NCI-H2196 treated with DMSO at 0.1 percent for 48 hours (cell line): ENCODE measurements at regions not wholly inside any gene's neighbourhood (a gene's known extent, or its start where the extent isn't known, plus 50 kb on each side); places are given as distances from the start of the nearest gene placed in this dataset.

Source experiments
- DNase-seq: peaks from one replicate; lab custom pipeline; 2025; ENCODE audit not compliant: unreplicated experiment; lab: John Stamatoyannopoulos, UW

DNA sequence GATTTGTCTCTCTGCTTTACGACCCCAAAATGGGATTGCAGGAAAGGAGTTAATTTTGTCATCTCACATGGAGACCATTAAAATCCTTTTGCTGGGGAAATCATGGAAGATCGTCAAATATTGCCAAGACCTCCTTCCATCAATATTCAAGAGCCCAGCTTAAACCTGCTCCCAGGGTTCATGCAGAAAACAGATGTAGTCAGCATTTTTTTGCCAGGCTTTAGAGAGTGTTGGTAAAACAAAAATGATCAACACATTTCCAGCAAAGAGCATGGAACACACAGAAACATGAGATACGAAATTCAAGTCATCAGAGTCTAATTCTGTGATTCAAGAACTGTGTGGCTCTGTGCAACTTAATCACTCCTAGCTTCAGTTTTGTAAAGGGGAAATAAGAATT, 118.0 kb upstream of the ATP10A start:
- no peak for DNase-seq

DNA sequence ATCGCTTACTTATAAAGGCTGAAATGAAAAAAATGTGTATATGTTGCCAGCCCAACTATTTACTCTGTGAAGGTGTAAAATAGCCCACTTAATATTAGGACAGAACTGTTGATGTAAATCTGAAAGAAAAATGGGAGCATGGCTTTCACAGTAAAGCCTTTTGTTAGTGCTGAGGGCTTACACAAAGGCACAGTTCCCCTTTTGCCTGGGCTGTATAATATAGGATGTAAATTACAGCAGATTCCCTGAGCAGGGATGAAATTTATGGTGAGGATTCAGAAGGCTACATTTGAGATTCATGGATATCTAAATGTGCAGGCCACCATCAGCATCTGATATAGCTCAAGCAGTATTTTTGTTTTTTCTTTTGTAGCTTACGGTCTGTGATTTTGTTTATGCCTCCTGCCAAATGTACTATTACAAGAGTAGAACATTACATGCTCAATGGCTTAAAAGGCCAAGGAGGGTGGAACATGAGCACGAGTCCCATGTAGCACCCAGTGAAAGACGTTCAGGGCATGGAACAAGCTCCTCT, 109.1 kb upstream of the ATP10A start:
- no peak for DNase-seq

DNA sequence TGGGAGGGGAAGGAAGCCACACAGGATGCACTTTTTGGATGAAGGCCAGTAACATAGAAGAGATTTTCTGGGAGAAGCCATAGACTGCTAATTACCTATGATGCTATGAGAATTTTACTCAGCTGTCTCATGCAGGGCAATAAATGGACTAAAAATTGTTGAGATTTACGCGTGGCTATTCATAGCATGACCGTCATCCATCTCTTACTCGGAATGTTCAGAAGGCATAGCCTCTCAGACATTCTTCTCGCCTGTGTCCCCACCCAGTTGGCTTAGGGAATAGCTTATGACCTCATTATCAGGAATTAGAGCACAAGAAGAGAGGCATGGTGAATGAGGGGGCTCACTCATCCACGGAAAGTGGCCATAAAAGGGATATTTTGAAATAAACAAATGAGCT, 107.9 kb upstream of the ATP10A start:
- no peak for DNase-seq

DNA sequence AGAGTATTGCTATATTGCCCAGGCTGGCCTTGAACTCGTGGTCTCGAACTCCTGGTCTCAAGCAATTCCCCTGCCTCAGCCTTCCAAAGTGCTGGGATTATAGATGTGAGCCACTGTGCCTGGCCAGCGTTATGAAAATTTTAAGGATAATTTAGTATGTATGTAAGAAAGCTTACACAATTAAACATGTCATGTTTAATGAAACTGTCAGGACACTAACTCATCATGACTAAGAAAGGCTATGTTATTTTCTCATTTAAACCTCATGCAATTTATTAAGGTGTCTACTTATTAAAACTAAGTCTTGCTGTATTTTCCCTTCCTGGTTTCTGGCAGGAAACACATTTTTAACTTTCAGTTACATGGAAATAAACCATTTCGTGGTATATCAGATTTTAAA, 106.8 kb upstream of the ATP10A start:
- DNase-seq, result no peak

DNA sequence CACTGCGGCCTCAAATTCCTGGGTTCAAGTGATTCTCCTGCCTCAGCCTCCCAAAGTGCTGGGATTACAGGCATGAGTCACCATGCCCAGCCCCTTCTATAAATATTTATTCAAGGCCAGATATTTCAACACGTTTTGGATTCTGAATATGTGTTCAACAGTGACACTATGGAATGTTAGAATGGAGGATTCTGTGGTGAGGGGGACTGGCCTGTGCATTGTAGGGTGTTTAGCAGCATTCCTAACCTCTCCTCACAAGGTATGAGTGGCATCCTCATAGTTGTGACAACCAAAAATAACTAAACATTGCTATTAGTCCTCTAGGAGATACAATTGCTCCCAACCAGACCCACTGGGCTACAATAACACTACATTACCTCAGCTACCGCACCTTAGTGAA, 104.0 kb upstream of the ATP10A start:
- DNase-seq, result no peak

DNA sequence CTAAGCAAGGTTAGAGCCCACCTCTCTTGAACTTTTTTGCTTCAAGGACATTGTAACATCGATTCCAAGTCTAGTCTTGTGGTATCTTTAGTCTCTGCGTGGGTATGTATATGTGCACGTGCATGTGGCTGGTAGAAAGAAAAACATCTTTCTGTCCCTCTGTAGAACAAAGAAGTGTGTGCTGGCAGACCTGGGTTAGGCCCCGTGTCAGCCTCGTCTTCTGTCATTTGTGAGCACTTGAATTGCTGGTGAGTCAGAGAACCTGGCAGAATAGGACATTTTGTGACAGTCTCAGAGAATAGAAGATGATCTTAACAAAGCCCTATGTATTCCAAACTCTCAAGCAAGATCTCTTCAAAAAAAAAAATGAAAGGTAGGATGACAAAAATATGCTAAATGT, 102.2 kb upstream of the ATP10A start:
- no peak for DNase-seq

DNA sequence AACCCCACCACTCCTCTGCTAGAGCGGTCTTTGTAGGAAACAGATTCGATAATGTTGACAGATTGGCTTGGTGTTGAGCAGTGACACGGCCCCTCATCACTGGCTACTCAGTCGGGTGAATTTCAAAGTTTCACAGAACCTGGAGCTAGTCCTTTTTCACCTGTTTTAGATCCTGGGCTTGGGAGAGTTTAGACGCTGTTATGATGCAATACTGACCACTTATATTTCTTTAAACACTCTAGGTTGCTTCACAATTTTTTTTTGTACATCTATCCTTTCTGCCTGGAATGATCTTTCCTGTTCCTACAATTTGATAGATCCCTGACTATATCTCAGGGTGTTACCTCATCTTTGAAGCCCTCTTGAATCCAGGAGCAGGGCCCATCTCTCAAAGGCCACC, 97.1 kb upstream of the ATP10A start:
- DNase-seq, result no peak

DNA sequence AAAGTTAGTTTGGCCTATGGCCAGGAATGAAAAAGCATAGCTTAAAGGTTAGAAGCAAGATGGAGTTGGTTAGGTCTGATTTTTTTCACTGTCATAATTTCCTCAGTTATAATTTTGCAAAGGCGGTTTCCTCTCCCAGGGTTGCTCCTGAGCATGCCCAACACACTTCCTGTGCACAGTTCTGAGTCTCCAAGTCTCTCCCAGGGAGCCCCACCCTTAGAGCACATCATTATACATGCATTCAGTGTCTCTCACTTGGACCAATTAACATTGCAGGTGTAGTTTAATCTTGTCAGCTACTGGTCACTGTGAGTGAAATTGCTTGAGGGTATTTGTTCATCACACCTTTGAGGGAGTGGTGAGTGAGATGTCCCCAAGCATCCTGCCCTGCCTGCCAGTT, 96.0 kb upstream of the ATP10A start:
- no peak for DNase-seq

DNA sequence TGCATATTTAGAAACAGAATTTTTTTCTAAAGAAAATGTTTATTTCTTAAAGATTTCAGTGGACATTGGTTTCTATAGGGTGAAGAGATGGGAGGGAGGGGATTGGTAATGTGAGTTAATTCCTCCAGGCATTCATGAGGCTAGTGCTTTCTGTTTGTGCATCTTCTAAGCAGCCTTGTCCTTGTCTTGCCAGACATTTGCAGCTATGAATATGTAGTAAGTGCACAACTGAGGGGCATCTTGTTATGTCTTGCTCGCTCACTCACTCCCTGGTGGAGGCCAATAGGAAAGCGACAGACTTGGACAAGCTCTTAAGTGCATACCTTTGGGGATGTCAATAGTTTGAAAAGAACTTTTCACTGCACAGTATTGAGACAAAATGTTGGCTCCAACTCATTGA, 92.5 kb upstream of the ATP10A start:
- DNase-seq, result no peak

DNA sequence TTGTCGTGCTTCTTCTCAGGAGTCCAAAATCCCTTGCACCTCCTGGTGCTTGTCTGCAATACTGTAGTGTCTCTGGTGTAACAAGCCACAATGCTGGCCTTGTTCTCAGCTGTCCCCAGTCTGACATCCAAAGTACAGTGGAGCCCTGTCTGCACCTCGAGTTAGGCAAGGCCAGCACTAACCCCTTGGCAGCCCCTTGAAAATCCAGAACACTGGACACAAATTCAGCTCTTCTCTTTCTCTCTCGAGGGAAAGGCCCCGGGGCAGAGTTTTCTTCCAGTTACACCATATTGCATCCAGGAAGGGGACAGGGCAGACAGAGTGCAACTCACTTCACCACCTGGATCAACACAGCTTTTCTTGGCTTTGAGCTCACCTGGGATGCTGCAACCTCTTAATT, 91.3 kb upstream of the ATP10A start:
- no peak for DNase-seq

DNA sequence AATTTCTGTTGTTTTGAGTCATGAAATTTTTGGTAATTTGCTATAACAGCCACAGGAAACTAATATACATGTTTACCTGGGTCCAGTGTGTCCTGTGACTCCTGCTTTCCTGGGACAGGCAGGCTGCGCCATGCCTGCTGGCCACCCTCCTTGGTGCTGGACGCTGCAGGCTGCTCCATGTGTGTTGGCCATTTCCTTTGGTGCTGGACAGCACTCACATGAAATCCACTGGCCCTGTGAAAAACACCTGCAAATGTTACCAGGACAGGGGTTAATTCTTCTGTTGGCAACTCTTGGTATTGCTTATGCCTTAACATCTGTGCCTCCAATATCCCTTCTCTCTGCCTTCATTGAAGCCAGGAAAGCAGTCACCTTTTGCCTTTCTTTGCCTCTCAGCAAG, 86.9 kb upstream of the ATP10A start:
- DNase-seq, result no peak

DNA sequence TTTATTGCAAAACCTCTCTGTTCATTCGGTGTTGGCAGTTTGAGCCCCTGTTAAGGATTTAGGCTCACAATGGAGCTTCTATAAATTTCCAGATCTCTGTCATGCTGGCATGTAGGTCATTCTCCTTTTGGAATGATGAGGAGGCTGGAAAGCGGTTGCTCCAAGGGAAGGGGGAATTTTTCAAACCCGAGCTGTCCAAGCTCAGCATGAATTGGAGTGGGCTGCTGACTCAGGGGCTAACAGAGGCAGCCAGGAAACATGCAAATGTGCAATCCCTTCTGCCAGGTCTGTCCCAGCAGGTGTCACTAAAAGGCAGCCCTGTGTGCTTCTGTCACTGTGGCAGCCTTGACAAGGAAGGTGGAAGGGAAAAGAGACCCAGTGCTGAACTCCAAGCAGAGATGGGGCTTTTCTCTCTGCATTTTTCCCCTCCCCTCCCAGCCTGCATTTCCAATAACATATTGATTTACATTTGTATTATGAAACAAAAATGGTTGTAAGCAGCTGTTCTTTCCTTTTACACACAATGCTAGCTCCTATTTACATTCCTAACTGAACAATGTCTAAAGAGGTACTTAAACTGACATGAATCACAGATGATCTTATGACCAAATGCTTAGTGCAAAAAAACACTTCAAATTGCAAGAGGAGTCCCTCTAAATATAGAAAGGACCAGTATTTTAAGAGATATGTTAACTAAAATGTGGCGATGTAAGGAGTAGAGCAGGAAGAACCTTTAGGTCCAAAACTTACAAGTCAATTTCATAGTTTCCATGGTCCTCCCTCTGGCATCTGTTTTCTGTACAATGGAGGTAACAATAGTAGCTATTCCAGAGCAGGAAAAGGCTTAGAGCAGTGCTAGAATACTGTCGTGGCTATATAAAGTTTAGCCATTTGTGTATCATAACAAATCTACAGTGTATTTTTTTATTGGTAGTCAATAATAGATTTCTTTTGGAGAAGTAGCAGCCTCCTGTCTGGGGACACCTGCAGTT, 84.5 kb upstream of the ATP10A start:
- no peak for DNase-seq

DNA sequence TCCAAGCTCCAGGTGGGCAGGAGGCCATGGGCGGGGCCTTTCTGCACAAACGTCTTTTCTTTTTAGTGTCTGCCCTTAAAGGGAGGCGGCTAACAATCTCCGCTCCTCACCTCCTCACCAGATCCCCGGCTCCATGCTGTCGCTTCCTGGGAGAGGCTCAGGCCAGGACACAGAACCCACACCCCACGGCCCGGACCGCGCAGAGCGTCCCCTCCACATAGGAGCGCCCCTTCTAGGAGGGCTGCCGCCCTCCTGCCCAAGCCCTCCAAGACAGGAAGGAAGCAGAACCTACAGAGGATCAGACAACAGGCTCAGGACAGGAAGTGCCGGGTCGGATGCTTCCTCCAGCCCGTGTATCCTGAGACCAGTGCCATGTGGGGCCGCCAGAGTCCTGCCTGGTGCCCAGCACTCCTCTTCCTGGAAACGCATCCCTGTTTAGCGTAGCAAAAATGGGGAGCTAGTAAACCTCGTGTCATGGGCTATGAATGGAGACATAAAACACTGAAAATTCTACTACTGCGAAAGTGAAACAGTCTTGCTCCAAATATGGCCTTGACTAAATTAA, 83.2 kb upstream of the ATP10A start:
- no peak for DNase-seq

DNA sequence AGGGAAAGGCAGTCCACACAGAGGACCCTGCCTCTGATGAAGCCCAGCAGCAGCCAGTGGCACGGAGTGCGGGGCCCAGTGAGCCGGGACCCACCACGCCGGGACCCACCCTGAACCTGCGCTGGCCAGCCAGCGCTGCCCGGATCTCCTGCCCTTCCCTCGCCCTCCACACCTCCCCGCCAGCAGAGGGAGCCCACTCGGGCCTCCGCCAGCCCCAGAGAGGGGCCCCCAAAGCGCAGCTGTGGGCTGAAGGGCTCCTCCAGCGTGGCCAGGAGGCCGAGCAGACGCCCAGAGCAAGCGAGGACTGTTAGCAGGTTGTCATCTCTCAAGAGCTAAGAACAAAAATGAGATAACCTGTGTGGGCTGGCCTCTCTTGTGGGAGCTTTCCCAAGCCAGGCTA, 81.3 kb upstream of the ATP10A start:
- DNase-seq, result no peak

DNA sequence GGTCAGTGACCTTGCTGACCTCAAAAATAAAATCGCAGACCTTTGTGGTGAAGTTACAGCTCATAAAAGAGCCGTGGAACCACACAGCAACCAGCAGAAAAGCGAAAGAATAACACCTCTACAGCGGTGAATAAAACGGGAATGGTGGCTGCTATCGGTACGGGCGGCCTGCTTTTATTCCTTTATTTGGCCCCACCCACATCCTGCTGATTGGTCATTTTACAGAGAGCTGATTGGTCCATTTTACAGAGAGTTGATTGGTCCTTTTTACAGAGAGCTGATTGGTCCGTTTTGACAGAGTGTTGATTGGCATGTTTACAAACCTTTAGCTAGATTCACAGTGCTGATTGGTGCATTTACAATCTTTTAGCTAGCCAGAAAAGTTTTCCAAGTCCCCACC, 80.7 kb upstream of the ATP10A start:
- DNase-seq, result no peak

DNA sequence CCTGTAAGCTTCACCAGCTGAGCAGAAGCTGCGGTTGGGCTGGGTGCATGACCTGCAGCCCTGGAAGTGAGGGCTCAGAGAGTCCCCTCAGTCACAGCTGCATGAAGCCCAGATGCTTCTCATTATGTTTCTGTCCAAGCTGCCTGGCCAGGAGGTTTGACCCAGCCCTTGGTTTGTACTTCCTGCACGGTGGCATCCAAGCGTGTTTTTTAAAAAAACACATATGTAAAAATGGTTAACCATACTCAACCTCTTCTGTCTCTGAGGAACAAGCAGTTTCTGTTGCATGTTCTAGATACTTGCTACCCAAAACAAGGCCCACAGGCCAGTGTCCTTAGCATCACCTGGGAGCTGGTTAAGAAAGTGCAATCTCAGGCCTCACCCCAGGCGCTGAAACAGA, 76.0 kb upstream of the ATP10A start:
- DNase-seq, result no peak

DNA sequence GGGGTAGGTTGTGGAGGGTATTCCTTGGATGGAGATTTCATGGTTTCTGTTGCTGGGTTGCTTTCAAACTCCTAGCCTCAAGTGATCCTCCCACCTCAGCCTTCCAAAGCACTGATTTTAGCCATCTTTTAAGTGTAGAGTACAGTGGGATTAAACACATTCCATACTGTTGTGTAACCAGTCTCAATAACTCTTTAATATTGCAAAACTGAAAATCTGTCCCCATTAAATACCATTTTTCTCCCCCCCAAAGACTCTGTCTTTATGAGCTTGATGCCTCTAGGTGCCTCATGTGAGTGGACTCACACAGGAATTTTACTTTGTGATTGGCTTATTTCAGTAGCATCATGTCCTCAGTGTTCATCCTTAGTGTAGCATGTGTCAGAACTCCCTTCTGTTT, 74.7 kb upstream of the ATP10A start:
- DNase-seq, result no peak

DNA sequence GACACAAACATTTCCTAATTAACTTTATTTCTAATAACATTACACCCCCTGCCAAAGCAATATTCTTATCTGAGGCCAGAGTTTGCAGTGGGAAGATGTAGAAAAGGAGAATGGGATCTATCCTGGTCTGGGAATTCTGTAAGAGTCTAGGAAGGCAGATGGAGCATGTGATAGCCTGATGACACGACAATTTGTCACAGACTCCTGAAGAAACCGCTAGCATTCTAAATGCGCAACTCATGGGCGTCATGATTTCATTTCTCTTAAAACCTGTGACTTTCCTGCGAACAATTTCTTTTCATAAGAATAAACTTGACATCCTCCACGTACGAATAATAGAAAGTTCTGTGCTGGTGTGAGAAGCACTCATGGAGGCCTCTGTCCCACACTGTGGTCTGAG, 72.9 kb upstream of the ATP10A start:
- no peak for DNase-seq

DNA sequence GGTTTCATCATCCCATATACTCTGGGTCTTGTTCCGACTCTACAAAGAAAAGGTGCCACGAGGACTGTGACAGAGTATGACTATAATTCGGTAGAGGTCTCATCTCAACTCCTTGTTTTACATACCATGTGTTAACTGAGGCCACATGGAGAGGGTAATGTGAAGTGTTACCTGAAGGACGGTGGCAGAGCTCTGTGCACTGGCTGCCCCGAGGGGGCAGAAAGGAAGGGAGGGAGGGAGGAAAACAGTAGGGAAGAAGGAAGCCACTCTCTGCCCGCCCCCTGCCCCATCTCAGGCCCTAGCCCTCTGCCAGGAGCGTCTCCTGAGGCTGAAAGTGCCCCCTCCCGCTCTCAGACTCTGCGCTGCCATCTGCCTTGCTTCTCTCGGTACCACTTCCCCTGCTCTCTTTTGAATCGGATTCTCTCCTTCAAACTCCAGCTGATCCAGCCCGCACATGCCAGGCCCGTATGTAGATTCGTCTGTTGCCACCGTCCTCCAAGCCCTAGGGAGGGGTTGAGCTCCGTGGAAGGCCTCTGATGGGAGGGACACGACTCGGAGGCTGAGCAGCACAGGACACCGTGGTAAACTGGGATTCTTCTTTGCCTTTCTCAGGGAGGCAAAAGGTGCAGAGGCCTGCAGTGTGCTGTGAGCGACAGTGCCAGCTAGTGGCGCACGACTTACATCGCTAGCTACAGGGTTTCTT, 70.5 kb upstream of the ATP10A start:
- no peak for DNase-seq

DNA sequence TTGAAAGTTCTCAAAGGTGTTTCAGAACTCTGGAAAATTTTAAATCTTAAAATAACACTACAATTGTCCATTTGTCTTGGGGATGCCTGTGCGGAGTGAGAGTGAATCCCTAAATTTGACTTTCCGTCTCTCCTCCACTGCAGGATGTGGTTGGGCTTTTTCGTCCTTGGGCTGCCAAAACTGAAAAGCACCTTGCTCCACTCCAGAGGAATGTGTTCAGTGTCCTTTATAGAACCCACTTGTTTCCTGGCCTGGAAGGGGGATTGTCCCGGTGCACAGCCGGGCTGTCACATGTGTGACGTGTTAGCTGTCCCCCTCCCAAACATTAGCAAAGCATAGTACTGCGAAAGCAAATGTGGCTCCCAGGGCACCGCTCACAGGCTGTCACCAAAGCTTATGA, 69.6 kb upstream of the ATP10A start:
- DNase-seq, result no peak

DNA sequence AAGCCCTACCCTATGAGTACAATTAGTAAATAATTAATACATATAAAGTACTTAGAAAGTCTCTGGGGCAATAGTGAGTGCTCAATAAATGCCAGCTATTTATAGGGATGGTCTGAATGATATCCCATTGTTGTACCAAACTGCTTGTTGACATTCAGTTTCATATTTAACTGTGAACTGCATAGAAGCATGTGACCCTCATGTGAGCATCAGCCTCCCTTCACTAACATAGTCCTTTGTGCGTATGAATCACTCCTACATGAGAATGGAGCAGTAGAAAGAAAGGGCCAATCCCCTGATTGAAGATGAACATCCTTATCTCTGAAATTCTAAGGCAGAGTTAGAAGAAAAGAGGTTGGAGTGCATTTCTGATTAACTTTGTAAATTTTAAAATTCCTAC, 68.7 kb upstream of the ATP10A start:
- no peak for DNase-seq

DNA sequence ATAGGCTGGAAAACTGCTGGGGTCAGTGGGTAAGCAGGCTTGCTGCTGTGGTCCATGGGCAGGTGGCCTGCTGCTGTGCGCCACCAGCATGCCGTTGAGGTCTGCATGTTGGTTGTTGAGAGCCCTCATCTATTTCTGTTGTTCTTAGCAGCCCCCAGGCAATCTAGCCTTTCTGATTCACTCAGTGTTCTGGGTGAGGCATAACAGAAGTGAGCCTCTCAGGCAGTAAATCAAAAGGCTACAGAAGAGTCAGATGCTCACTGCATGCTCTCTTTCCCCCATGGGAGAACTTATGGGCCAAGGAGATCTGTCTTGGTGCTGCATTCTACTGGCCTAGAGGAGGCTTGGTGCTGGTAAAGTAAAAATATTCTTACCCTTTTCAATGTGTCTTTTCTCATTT, 67.8 kb upstream of the ATP10A start:
- DNase-seq, result no peak
